ENCODE measurements at regions not wholly inside any gene's neighbourhood (a gene's known extent, or its start where the extent isn't known, plus 50 kb on each side); places are given as distances from the start of the nearest gene placed in this dataset.

GRCh38 chr4:157961229-157961990 lies 211.4 kb downstream of the GASK1B start:
- DNase-seq, result no peak

- no peak for DNase-seq
Observed at GRCh38 chr4:157957905-157958304, 214.9 kb downstream of the GASK1B start.

- no peak for DNase-seq
Observed at GRCh38 chr4:157942017-157942416, 230.8 kb downstream of the GASK1B start.

GRCh38 chr4:157934151-157934550 lies 238.7 kb downstream of the GASK1B start:
- no peak for DNase-seq

GRCh38 chr4:157932936-157933335 lies 239.9 kb downstream of the GASK1B start:
- no peak for DNase-seq

GRCh38 chr4:157929486-157929885 lies 243.3 kb downstream of the GASK1B start:
- DNase-seq, result no peak

GRCh38 chr4:157918036-157918832 lies 254.6 kb downstream of the GASK1B start:
- DNase-seq, result no peak

GRCh38 chr4:157912212-157912611 lies 260.6 kb downstream of the GASK1B start:
- no peak for DNase-seq

- no peak for DNase-seq
Observed at GRCh38 chr4:157911662-157912061, 261.2 kb downstream of the GASK1B start.

GRCh38 chr4:157908691-157909090 lies 264.1 kb downstream of the GASK1B start:
- no peak for DNase-seq

GRCh38 chr4:157908031-157908430 lies 264.8 kb downstream of the GASK1B start:
- DNase-seq, result no peak

- DNase-seq, result no peak
Observed at GRCh38 chr4:157907226-157907946, 265.4 kb downstream of the GASK1B start.

- DNase-seq, result no peak
Observed at GRCh38 chr4:157898836-157899605, 273.8 kb downstream of the GASK1B start.

GRCh38 chr4:157897855-157898370 lies 274.9 kb downstream of the GASK1B start:
- no peak for DNase-seq

GRCh38 chr4:157896726-157897125 lies 276.1 kb downstream of the GASK1B start:
- DNase-seq, result no peak

- no peak for DNase-seq
Observed at GRCh38 chr4:157895205-157895604, 277.6 kb downstream of the GASK1B start.

- no peak for DNase-seq
Observed at GRCh38 chr4:157889788-157890187, 283.0 kb downstream of the GASK1B start.

GRCh38 chr4:157888281-157888680 lies 284.5 kb downstream of the GASK1B start:
- DNase-seq, result no peak

- DNase-seq, result no peak
Observed at GRCh38 chr4:157887316-157887715, 285.5 kb downstream of the GASK1B start.

- no peak for DNase-seq
Observed at GRCh38 chr4:157886645-157887044, 286.2 kb downstream of the GASK1B start.

GRCh38 chr4:157885811-157886210 lies 287.0 kb downstream of the GASK1B start:
- no peak for DNase-seq

GRCh38 chr4:157882901-157883300 lies 289.9 kb downstream of the GASK1B start:
- DNase-seq, result peak; percentile 56

- DNase-seq, result no peak
Observed at GRCh38 chr4:157880761-157881160, 292.1 kb downstream of the GASK1B start.

All from NCI-H748 treated with DMSO at 0.1 percent for 48 hours (cell line).